GM19395 (cell line): ENCODE measurements at regions not wholly inside any gene's neighbourhood (a gene's known extent, or its start where the extent isn't known, plus 50 kb on each side); places are given as distances from the start of the nearest gene placed in this dataset.
"Not testable (repeated sequence)": the region's sequence is repeated elsewhere in the genome, so short reads cannot be mapped to it uniquely, and the experiment has no call there.

Experiments used
- ATAC-seq: cut with Tn5 transposase; IDR thresholded peaks from one replicate; pipeline ENCODE4 v1.9.1; 2021; ENCODE audit warnings: mild to moderate bottlenecking, moderate library complexity; ENCODE audit not compliant: unreplicated experiment

DNA sequence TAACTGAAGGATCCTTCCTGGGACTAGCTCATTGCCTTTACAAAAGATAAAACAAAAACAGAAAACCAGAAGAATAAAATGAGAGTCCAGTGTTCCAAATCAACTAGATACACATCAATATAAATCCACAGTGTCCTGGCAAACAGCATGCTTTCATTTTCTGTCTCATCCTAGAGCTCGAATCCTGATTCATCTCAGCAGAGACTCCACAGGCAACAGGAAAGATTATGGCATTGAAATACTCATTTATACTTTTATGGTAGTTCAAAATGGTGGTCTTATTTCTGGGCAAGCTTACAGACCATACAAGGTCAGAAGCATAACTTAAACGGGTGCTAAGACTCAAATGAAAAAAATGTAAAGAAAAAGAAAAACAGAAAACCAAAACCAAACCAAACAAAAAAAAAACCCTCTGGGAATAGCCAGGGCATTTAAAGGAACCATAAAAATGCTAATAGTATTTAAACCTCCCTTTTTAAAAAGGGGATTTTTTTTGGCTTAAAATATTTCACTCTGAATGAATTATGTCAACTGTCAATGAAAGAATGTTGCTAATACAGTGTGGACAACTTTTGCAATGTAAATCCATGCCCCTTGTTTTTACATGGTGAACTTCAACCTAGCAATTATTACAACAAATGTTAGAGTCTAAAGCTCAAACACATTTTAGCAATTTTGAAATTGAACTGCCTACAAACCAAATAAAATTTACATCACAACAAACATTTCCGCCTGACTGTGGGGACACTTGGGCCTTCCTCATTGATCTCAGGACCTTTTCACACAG is 57.9 kb downstream of the GPR101 start:
- no peak for ATAC-seq

GRCh38 chrX:136967966-136968365 is 65.8 kb downstream of the GPR101 start:
- ATAC-seq: no peak

- ATAC-seq: no peak
Measured at GRCh38 chrX:136963973-136964372, 69.8 kb downstream of the GPR101 start.

GRCh38 chrX:136961594-136962135 is 72.1 kb downstream of the GPR101 start:
- no peak for ATAC-seq

DNA sequence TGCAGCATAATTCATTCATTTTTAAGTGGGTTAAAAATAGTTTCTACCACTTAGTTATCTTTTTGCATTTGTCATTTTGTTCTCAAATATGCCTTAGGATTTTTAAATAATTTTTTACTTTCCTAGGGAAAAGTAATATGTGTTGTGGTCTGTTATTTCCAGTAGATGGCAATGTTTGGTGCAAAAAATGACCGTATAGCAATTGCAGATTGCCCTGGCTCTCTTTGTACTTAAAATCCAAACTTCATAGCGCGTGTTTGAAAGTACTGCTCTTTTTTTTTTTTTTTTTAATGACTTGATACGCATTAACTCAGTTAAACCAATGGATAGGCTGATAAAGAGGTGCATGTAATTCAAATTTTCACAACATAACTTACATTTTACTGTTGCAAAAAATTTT is 74.4 kb upstream of the RBMX start:
- no peak for ATAC-seq

GRCh38 chrX:136953867-136954787 is 73.6 kb upstream of the RBMX start:
- ATAC-seq: peak; percentile 97

DNA sequence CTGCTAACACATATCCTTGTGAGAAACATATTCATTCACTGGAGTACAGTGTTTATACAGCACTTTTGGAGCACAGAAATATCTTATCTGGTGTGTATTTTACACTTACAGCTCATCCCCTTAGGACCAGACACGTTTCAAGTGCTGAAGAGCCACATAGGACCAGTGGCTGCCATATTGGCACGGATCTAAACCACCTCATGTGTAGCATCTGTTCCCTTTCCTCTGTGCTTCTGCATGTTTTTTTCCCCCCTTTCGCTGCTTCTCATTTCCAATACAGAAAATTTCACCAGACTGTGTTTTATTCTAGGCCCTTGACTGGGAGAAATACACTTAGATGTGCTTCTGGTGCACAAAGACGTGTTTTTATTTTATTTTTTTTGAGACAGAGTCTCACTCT is 69.7 kb upstream of the RBMX start:
- ATAC-seq: no peak

DNA sequence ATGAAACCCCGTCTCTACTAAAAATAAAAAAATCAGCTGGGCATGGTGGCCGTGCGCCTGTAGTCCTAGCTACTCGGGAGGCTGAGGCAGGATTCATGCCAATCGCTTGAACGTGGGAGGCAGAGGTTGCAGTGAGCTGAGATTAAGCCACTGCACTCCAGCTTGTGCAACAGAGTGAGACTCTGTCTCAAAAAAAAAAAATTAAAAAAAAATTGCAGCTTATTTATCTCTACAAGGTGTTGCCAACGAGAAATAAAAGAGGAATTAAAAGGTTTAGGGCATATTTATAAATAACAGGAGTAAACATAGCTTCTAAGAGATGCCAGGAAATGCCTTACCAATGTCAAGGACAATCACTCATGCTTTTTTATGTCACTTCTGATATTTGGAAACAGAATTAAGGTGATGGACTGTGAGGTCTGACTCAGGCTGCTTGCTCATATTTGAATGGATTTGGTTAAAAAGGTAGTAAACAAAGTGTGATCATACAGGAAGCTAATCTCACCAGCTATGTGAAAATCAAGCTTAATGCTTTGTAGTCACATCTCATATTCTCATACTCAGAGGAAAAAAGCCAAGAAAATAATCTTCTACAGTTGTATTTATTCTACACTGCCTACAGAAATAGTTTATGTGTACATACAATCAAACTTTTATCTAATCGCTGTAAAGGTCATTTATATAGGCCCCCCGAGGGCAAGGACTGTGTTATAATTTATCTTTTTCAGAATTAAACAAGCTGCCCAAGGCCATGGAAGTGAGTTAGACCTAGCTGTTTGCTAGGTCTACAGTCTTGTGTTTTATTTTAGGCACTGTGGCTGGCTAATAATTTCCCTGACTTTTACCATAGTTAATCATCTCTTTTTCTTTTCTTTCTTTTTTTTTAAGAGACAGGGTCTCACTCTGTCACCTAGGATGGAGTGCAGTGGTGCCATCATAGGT is 61.1 kb upstream of the RBMX start:
- no peak for ATAC-seq

- no peak for ATAC-seq
Measured at GRCh38 chrX:136936183-136936549, 55.6 kb upstream of the RBMX start.

GRCh38 chrX:136935533-136936182 is 55.1 kb upstream of the RBMX start:
- not testable (repeated sequence) for ATAC-seq

DNA sequence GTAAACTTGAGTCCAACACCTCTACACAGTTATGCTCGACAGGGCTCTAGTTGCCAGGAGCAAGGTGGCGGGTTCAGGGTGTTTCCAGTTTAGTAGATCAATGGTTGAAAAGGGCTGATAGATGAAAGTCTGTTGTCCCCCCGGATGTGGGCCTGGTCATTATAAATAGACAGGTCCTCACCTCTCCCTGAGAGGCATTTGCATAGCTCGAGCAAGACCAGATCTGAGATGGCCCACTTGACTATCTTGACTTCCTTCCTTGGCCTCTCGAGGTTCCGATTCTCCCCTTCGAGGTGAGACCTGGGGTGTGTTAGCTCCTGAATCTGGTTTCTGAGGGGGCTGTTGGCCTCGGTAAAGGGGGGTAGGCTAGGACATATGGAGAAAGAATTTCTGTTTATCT is 54.1 kb upstream of the RBMX start:
- not testable (repeated sequence) for ATAC-seq

DNA sequence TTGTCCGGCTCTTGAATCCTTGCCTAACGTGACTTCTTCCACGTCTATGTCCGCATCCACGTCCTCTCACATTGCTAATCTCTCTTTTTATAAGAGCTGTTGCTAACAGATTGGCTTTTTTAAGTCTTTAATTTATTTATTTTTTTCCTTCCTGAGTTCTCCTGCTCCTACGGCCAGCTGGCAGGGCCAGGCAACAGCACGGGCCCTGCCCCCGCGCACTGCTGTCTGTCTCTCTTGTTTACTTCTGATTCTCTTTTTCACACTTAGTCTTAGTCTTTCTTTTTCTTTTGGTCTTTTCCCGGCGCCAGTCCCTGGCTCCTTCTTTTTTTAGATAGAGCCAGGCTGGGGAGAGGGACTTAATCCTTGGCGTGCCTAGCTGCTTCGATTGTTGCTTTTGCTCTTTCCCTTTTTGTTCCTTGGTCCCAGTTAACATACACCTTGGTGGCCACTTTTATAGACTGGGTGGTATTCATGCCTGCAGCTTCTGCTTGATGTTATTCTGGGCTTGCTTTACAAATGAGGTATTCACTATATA is 53.2 kb upstream of the RBMX start:
- ATAC-seq: no peak

GRCh38 chrX:136931661-136932060 is 51.1 kb upstream of the RBMX start:
- no peak for ATAC-seq
